CD14-positive monocyte (primary cell): ENCODE measurements at regions not wholly inside any gene's neighbourhood (a gene's known extent, or its start where the extent isn't known, plus 50 kb on each side); places are given as distances from the start of the nearest gene placed in this dataset.

Source experiments
- DNase-seq, 3 donors: peaks; one replicate each; pipeline ENCODE4 v3.0.0-alpha.2; 2011 to 2022
- H2AFZ ChIP-seq: 2 replicates; pipeline ENCODE4 v1.6.0; 2012; ENCODE audit warnings: mild to moderate bottlenecking, low read depth, low read length, inconsistent platforms; ENCODE audit not compliant: insufficient read depth, poor library complexity, severe bottlenecking
- H3K27ac ChIP-seq, 2 donors: 1 replicate in 1 of 2; 2 replicates in 1 of 2; pipeline ENCODE4 v1.5.1; 2012 to 2013; ENCODE audit warnings: low read length in 2 of 2, control low read depth in 1 of 2, inconsistent platforms in 1 of 2, low read depth in 1 of 2, mild to moderate bottlenecking in 1 of 2
- H3K27me3 ChIP-seq, 2 donors: one replicate each; pipeline versions ENCODE4 v1.6.0 to v1.6.1; 2011 to 2013; ENCODE audit warnings: low read length in 2 of 2; ENCODE audit not compliant: control insufficient read depth in 2 of 2, insufficient read depth in 2 of 2
- H3K36me3 ChIP-seq, 2 donors: replicated peaks in 1 of 2; 1 replicate in 1 of 2; 2 replicates in 1 of 2; pipeline versions ENCODE4 v1.5.1 to v1.6.1; 2012 to 2013; ENCODE audit warnings: low read length in 2 of 2, control low read depth in 1 of 2, inconsistent platforms in 1 of 2, mild to moderate bottlenecking in 1 of 2; ENCODE audit not compliant: insufficient read depth in 2 of 2, control insufficient read depth in 1 of 2
- H3K4me1 ChIP-seq, 2 donors: 1 replicate in 1 of 2; 2 replicates in 1 of 2; pipeline versions ENCODE4 v1.5.1 to v1.6.1; 2012 to 2013; ENCODE audit warnings: low read length in 2 of 2, control low read depth in 1 of 2, inconsistent platforms in 1 of 2, mild to moderate bottlenecking in 1 of 2, moderate library complexity in 1 of 2; ENCODE audit not compliant: insufficient read depth in 2 of 2, control insufficient read depth in 1 of 2
- H3K4me2 ChIP-seq: replicated peaks from 2 replicates; pipeline ENCODE3; 2012; ENCODE audit warnings: low read length, moderate library complexity, mild to moderate bottlenecking; ENCODE audit not compliant: poor library complexity, severe bottlenecking; ENCODE audit errors: extremely low read depth
- H3K4me3 ChIP-seq, 3 experiments: fragments of 200-600 bp in 1 of 3; sonication (generic) in 1 of 3; replicated peaks in 1 of 3; 1 replicate in 2 of 3; 2 replicates in 1 of 3; pipeline ENCODE4 v1.5.1; 2011 to 2013; ENCODE audit warnings: low read length in 3 of 3, mild to moderate bottlenecking in 3 of 3, control low read depth in 2 of 3, low read depth in 2 of 3, inconsistent platforms in 1 of 3, moderate library complexity in 1 of 3
- H3K79me2 ChIP-seq: 2 replicates; pipeline ENCODE4 v1.6.0; 2012; ENCODE audit warnings: mild to moderate bottlenecking, control low read depth, inconsistent platforms, low read length, moderate library complexity; ENCODE audit not compliant: insufficient read depth
- H3K9ac ChIP-seq: 2 replicates; pipeline ENCODE4 v1.6.0; 2017; ENCODE audit warnings: low read length, mild to moderate bottlenecking; ENCODE audit not compliant: insufficient read depth, poor library complexity, severe bottlenecking
- H3K9me3 ChIP-seq, 2 donors: replicated peaks in 1 of 2; 1 replicate in 1 of 2; 2 replicates in 1 of 2; pipeline versions ENCODE4 v1.5.1 to v1.6.1; 2012 to 2013; ENCODE audit warnings: low read length in 2 of 2, control low read depth in 1 of 2; ENCODE audit not compliant: control insufficient read depth in 1 of 2, insufficient read depth in 1 of 2
- H4K20me1 ChIP-seq: 2 replicates; pipeline ENCODE4 v1.6.0; 2012; ENCODE audit warnings: mild to moderate bottlenecking, low read length, control low read depth, moderate library complexity; ENCODE audit not compliant: insufficient read depth
- H3K27ac Mint-ChIP-seq, 7 donors: one replicate each; pipeline ENCODE4 v1.8.0; 2020; ENCODE audit warnings: mild to moderate bottlenecking in 7 of 7, mixed read lengths in 7 of 7, moderate library complexity in 6 of 7, inconsistent platforms in 2 of 7
- H3K27me3 Mint-ChIP-seq, 3 donors: one replicate each; pipeline ENCODE4 v1.8.0; 2021 to 2022; ENCODE audit warnings: low read depth in 3 of 3, mild to moderate bottlenecking in 3 of 3, mixed read lengths in 3 of 3, moderate library complexity in 3 of 3, inconsistent platforms in 1 of 3
- H3K36me3 Mint-ChIP-seq, 2 donors: one replicate each; pipeline ENCODE4 v1.8.0; 2020; ENCODE audit warnings: mixed read lengths in 2 of 2, inconsistent platforms in 1 of 2, mild to moderate bottlenecking in 1 of 2
- H3K4me1 Mint-ChIP-seq: one replicate; pipeline ENCODE4 v1.8.0; 2020; ENCODE audit warnings: mild to moderate bottlenecking, mixed read lengths
- H3K4me3 Mint-ChIP-seq, 2 donors: one replicate each; pipeline ENCODE4 v1.8.0; 2020; ENCODE audit warnings: mild to moderate bottlenecking in 2 of 2, mixed read lengths in 2 of 2, moderate library complexity in 1 of 2
- H3K9me3 Mint-ChIP-seq, 7 donors: one replicate each; pipeline ENCODE4 v1.8.0; 2020 to 2022; ENCODE audit warnings: mixed read lengths in 7 of 7, mild to moderate bottlenecking in 6 of 7, moderate library complexity in 6 of 7, inconsistent platforms in 2 of 7
- CTCF ChIP-seq: fragments of 200-600 bp; IDR thresholded peaks from one replicate; pipeline ENCODE4 v1.8.0; 2022; ENCODE audit warnings: antibody characterized with exemption, mild to moderate bottlenecking
- WGBS: methylation state at CpG from one replicate; pipeline ENCODE4 v1.1.5; 2013; ENCODE audit warnings: missing lambda C conversion rate; ENCODE audit not compliant: insufficient coverage; 5-methylcytosine and 5-hydroxymethylcytosine counted together
- intact Hi-C, 2 donors: fragments of 100-400 bp; cut with micrococcal nuclease; formaldehyde crosslinking; loops; one replicate each; pipeline versions ENCODE4 v1.15.0 to v1.15.1; 2023

- Histone ChIP-seq H3K36me3 (no peaks in the 10 kb centered on the region), H3K4me1 (no peaks in the 10 kb centered on the region), H3K79me2 (no peaks in the 10 kb centered on the region), H3K4me2 (no peak overlapping the region), H3K27ac (no peak overlapping the region), H3K9me3 (no peaks in the 10 kb centered on the region), H3K9ac (no peak overlapping the region), H4K20me1 (no peaks in the 10 kb centered on the region), H3K4me3 (no peak overlapping the region), H2AFZ (no peak overlapping the region), H3K27me3 (no peaks in the 10 kb centered on the region)
- Mint-ChIP-seq H3K9me3 (peaks cover 0 to 7% (median 2%) of the 10 kb centered on the region in 7 donors), H3K4me1 (no peaks in the 10 kb centered on the region), H3K27me3 (peaks cover 0 to 2% (median 0%) of the 10 kb centered on the region in 3 donors), H3K27ac (no peak overlapping the region), H3K36me3 (no peaks in the 10 kb centered on the region), H3K4me3 (no peak overlapping the region)
- WGBS: no CpG with 5 or more reads among the region's 1 CpG
- intact Hi-C loops: no loop called here
- no peak for DNase-seq
- no peak for TF ChIP-seq CTCF
Observed at GRCh38 chr15:35885870-35886269, 339.9 kb upstream of the DPH6 start.

- Mint-ChIP-seq H3K9me3 (peaks cover 0 to 7% (median 2%) of the 10 kb centered on the region in 7 donors), H3K4me1 (no peaks in the 10 kb centered on the region), H3K27me3 (peaks cover 0 to 2% (median 0%) of the 10 kb centered on the region in 3 donors), H3K4me3 (no peak overlapping the region), H3K27ac (no peak overlapping the region), H3K36me3 (no peaks in the 10 kb centered on the region)
- intact Hi-C loops: no loop called here
- no peak for DNase-seq
- Histone ChIP-seq H3K4me3 (no peak overlapping the region), H3K9ac (no peak overlapping the region), H3K4me1 (no peaks in the 10 kb centered on the region), H2AFZ (no peak overlapping the region), H4K20me1 (no peaks in the 10 kb centered on the region), H3K4me2 (no peak overlapping the region), H3K27me3 (no peaks in the 10 kb centered on the region), H3K36me3 (no peaks in the 10 kb centered on the region), H3K27ac (no peak overlapping the region), H3K9me3 (no peaks in the 10 kb centered on the region), H3K79me2 (no peaks in the 10 kb centered on the region)
- TF ChIP-seq CTCF: no peak
Observed at GRCh38 chr15:35886765-35887164, 340.8 kb upstream of the DPH6 start.
